ENCODE measurements at regions not wholly inside any gene's neighbourhood (a gene's known extent, or its start where the extent isn't known, plus 50 kb on each side); places are given as distances from the start of the nearest gene placed in this dataset.

DNA sequence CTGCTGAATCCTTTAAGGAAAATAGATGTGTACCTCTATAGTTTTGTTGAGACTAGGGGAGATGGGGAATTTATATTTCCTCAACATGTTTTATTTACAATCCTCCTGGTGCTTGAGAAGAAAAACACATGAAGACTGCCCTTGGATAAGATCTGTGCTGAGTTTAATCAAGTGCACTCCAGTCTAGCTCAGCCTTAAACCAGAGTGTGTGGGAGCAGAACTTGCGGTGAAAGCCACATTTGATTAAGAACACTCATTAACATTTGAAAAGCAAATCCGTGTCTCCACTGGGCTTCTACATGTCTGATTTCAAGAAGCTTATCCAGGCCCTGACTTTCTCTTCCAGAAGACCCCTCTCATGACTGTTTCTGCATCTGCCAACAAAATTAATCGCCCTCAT lies 84.8 kb upstream of the ITGA6 start:
- H3K4me1 ChIP-seq: peaks cover 2 to 33% (median 20%) of the 10 kb centered on the region in 6 donors
- intact Hi-C loops (cut with DNase I; ENCODE audit: low total_unique reads): no loop called here
- H3K4me3 ChIP-seq: no peak overlapping the region
- no peaks in the 10 kb centered on the region for H3K27me3 ChIP-seq (replicated peaks in 1 of 7)
- no peak for DNase-seq
- peaks cover 0 to 24% (median 13%) of the 10 kb centered on the region in 8 donors for H3K9me3 ChIP-seq
- no peak for TF ChIP-seq POLR2AphosphoS5 (IDR thresholded peaks at IDR 0.05)
- TF ChIP-seq POLR2A (IDR thresholded peaks at IDR 0.05): no peak
- TF ChIP-seq, protein P1, sequence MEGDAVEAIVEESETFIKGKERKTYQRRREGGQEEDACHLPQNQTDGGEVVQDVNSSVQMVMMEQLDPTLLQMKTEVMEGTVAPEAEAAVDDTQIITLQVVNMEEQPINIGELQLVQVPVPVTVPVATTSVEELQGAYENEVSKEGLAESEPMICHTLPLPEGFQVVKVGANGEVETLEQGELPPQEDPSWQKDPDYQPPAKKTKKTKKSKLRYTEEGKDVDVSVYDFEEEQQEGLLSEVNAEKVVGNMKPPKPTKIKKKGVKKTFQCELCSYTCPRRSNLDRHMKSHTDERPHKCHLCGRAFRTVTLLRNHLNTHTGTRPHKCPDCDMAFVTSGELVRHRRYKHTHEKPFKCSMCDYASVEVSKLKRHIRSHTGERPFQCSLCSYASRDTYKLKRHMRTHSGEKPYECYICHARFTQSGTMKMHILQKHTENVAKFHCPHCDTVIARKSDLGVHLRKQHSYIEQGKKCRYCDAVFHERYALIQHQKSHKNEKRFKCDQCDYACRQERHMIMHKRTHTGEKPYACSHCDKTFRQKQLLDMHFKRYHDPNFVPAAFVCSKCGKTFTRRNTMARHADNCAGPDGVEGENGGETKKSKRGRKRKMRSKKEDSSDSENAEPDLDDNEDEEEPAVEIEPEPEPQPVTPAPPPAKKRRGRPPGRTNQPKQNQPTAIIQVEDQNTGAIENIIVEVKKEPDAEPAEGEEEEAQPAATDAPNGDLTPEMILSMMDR (IDR thresholded peaks at IDR 0.05 in 8 of 11, conservative IDR thresholded peaks at IDR 0.05 in 3 of 11): no peak
- H3K27ac ChIP-seq: peak overlapping the region in 4 of 8 donors; percentile 3 to 72 (median 40)
- WGBS, 5 donors: 59 to 85% (median 83%) methylated on average over 3 of the region's 3 CpGs
- H3K36me3 ChIP-seq: no peaks in the 10 kb centered on the region

DNA sequence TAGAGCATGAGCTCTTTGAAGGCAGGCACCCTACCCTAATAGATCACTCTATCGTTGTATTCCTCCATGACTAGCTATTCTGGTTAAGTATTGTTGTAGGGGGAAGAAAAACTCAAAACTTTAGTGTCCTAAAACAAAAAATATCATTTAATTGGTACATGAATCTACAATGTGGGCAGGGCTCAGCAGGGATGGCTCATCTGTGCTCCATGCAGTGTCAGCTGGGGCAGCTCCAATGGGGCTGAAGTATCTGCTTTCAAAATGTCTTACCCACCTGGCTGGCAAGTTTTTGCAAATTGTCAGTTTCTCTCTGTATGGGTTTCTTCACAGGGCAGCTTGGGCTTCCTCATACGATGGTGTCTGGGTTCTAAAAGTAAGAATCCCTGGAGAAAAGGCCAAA lies 83.2 kb upstream of the ITGA6 start:
- no peaks in the 10 kb centered on the region for H3K36me3 ChIP-seq
- H3K4me1 ChIP-seq: peaks cover 2 to 33% (median 20%) of the 10 kb centered on the region in 6 donors
- no peak overlapping the region for H3K27ac ChIP-seq
- H3K4me3 ChIP-seq: no peak overlapping the region
- no peaks in the 10 kb centered on the region for H3K27me3 ChIP-seq (replicated peaks in 1 of 7)
- H3K9me3 ChIP-seq: peaks cover 0 to 27% (median 13%) of the 10 kb centered on the region in 8 donors
- intact Hi-C loops (cut with DNase I; ENCODE audit: low total_unique reads): no loop called here
- DNase-seq: no peak
- 89 to 95% (median 92%) methylated on average over 2 of the region's 2 CpGs for WGBS, 5 donors
- TF ChIP-seq, protein P1 (IDR thresholded peaks at IDR 0.05 in 8 of 11, conservative IDR thresholded peaks at IDR 0.05 in 3 of 11): no peak
- TF ChIP-seq POLR2A (IDR thresholded peaks at IDR 0.05) (no peak), POLR2AphosphoS5 (IDR thresholded peaks at IDR 0.05) (no peak)

DNA sequence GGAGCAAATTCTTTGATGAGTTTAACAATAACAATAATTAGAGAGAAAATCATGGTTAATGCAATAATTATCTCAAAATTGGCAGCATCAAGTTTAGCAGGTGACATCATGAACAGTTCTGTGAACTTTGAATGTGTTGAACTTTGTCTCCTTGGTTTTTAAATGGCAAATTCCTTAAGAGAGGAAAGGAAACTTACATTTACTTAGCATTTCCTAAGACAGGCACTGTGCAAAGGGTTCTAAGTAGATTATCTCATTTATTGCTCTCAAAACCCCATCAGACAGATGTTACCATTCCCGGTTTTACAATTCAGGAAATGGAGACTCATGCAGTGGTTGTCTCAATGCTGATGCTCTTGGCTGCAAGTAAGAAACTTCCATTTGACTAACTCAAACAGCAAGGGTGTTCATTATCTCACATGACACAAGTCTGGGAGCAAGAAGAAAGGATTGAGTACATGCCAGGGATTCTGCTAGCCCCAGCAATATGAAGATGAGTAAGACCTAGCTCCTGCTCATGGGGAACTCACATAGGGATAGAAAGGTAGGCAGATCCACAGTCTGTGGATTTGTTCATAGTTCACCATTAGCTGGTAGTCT lies 81.3 kb upstream of the ITGA6 start:
- TF ChIP-seq, protein P1 (IDR thresholded peaks at IDR 0.05 in 8 of 11, conservative IDR thresholded peaks at IDR 0.05 in 3 of 11): no peak
- TF ChIP-seq POLR2A (IDR thresholded peaks at IDR 0.05) (no peak), POLR2AphosphoS5 (IDR thresholded peaks at IDR 0.05) (no peak)
- intact Hi-C loops (cut with DNase I; ENCODE audit: low total_unique reads): no loop called here
- peaks cover 0 to 27% (median 13%) of the 10 kb centered on the region in 8 donors for H3K9me3 ChIP-seq
- no peak overlapping the region for H3K4me3 ChIP-seq
- DNase-seq: no peak
- H3K27me3 ChIP-seq (replicated peaks in 1 of 7): no peaks in the 10 kb centered on the region
- H3K36me3 ChIP-seq: no peaks in the 10 kb centered on the region
- peaks cover 0 to 14% (median 7%) of the 10 kb centered on the region in 6 donors for H3K4me1 ChIP-seq
- no peak overlapping the region for H3K27ac ChIP-seq
- 77 to 97% (median 88%) methylated on average over 1 of the region's 1 CpG for WGBS, 5 donors

DNA sequence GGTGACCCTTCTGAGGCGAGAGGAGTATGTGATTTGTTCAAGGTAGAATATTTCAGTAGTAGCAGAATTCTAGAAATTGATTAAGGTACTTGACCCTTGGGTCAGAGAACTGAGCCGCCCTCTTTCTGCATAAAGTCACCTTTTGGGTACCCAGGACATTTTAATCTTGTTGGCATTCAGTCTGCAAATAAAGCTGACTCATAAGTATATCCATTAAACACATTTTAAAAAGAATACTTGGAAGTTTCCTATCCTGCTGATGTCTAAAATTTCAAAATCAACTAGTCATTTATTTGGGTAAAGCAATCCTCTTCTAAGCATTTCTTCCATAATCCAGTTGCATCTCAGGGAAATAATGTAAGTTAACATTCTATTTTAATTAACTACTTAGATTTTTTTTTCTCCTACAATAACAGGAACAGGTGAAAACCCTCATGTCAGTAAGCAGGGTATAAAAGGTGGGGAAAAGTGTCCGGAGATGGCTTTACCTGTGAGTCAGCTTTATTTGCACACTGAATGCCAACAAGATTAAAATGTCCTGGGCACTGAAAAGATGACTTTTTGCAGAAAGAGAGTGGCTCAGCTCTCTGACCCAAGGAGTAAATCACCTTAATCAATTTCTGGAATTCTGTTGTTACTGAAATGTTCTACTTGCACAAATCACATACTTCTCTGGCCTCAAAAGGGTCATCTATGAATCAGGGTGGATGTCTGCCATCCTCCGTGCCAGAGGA lies 78.7 kb upstream of the ITGA6 start:
- no peak overlapping the region for H3K27ac ChIP-seq

More for the DNA sequence above, 78.7 kb upstream of the ITGA6 start:
- H3K4me1 ChIP-seq: no peaks in the 10 kb centered on the region
- peaks cover 0 to 24% (median 10%) of the 10 kb centered on the region in 8 donors for H3K9me3 ChIP-seq
- intact Hi-C loops (cut with DNase I; ENCODE audit: low total_unique reads): no loop called here
- no peak for TF ChIP-seq POLR2AphosphoS5 (IDR thresholded peaks at IDR 0.05)
- no peak for TF ChIP-seq POLR2A (IDR thresholded peaks at IDR 0.05)
- TF ChIP-seq, protein P1 (IDR thresholded peaks at IDR 0.05 in 8 of 11, conservative IDR thresholded peaks at IDR 0.05 in 3 of 11): no peak
- H3K4me3 ChIP-seq: no peak overlapping the region
- WGBS, 5 donors: 71 to 89% (median 84%) methylated on average over 4 of the region's 4 CpGs
- no peaks in the 10 kb centered on the region for H3K27me3 ChIP-seq (replicated peaks in 1 of 7)
- no peaks in the 10 kb centered on the region for H3K36me3 ChIP-seq
- no peak for DNase-seq

Data from spleen (tissue), 11 donors.